Endothelial cell of umbilical vein (primary cell): ENCODE measurements at regions not wholly inside any gene's neighbourhood (a gene's known extent, or its start where the extent isn't known, plus 50 kb on each side); places are given as distances from the start of the nearest gene placed in this dataset.
"Not testable (repeated sequence)": the region's sequence is repeated elsewhere in the genome, so short reads cannot be mapped to it uniquely, and the experiment has no call there.

Experiments used
- BruUV-seq: library from RNA; stranded (reverse); fragments of 400-500 nt; replicated peaks from 2 replicates; lab custom pipeline; 2021; lab: Mats Ljungman, UMichigan
- CTCF ChIA-PET: fragments of 300-600, 350-600 bp; sonication (Branson Sonifier 250); formaldehyde crosslinking; loops from one replicate; lab custom pipeline; 2021; ENCODE audit warnings: antibody characterized with exemption, inconsistent platforms; lab: Charles Lee
- POLR2A ChIA-PET: fragments of 300-600, 350-600 bp; sonication (Branson Sonifier 250); formaldehyde crosslinking; loops from one replicate; lab custom pipeline; 2021; ENCODE audit warnings: antibody characterized with exemption, inconsistent platforms; lab: Charles Lee
- DNase-seq: peaks from one replicate; pipeline ENCODE4 v3.0.0-alpha.2; 2011; ENCODE audit warnings: low read depth, low spot score
- FAIRE-seq: peaks from 2 replicates; lab custom pipeline; 2011; peaks lifted over from hg19 to GRCh38; lab: Jason Lieb, UNC
- H2AFZ ChIP-seq: 2 replicates; pipeline ENCODE4 v1.6.0; 2012; ENCODE audit warnings: low read depth, low read length, control low read depth, inconsistent platforms
- H3K27ac ChIP-seq: 2 replicates; pipeline ENCODE4 v1.5.1; 2011; ENCODE audit warnings: low read depth, mild to moderate bottlenecking, control low read depth, low read length, moderate library complexity; ENCODE audit not compliant: insufficient read depth
- H3K27me3 ChIP-seq, 2 experiments: 2 replicates each; pipeline versions ENCODE4 v1.6.0 to v1.6.1; 2011; ENCODE audit warnings: low read length in 2 of 2, mixed read lengths in 1 of 2; ENCODE audit not compliant: control insufficient read depth in 2 of 2, insufficient read depth in 2 of 2
- H3K36me3 ChIP-seq, 2 experiments: 2 replicates in 1 of 2; 3 replicates in 1 of 2; pipeline ENCODE4 v1.5.1; 2011; ENCODE audit warnings: low read length in 2 of 2, mild to moderate bottlenecking in 1 of 2, moderate library complexity in 1 of 2; ENCODE audit not compliant: control insufficient read depth in 2 of 2, insufficient read depth in 2 of 2; ENCODE audit errors: extremely low read depth in 1 of 2
- H3K4me1 ChIP-seq: 3 replicates; pipeline ENCODE4 v1.5.1; 2011; ENCODE audit warnings: mild to moderate bottlenecking, low read length; ENCODE audit not compliant: control insufficient read depth, insufficient read depth; ENCODE audit errors: extremely low read depth
- H3K4me2 ChIP-seq: 2 replicates; pipeline ENCODE4 v1.6.1; 2011; ENCODE audit warnings: low read length, control low read depth, mixed read lengths; ENCODE audit not compliant: insufficient read depth
- H3K4me3 ChIP-seq, 3 experiments: fragments of 200-600 bp in 1 of 3; sonication (generic), shearing (Covaris generic) in 1 of 3; replicated peaks in 1 of 3; 2 replicates each; pipeline ENCODE4 v1.5.1; 2011 to 2016; ENCODE audit warnings: control low read depth in 3 of 3, low read length in 3 of 3, mild to moderate bottlenecking in 2 of 3, inconsistent platforms in 1 of 3, low read depth in 1 of 3, moderate library complexity in 1 of 3; ENCODE audit not compliant: insufficient read depth in 1 of 3
- H3K79me2 ChIP-seq: 2 replicates; pipeline ENCODE4 v1.6.0; 2012; ENCODE audit warnings: low read length, inconsistent platforms; ENCODE audit not compliant: control insufficient read depth, insufficient read depth
- H3K9ac ChIP-seq: replicated peaks from 2 replicates; pipeline ENCODE3; 2011; ENCODE audit warnings: low read length, control low read depth; ENCODE audit not compliant: insufficient read depth; ENCODE audit errors: extremely low read depth
- H3K9me1 ChIP-seq: replicated peaks from 3 replicates; pipeline ENCODE4 v1.6.0; 2011; ENCODE audit warnings: mild to moderate bottlenecking, low read length; ENCODE audit not compliant: control insufficient read depth, insufficient read depth; ENCODE audit errors: extremely low read depth
- H3K9me3 ChIP-seq: replicated peaks from 2 replicates; pipeline ENCODE4 v1.5.1; 2012; ENCODE audit warnings: low read length, inconsistent platforms; ENCODE audit not compliant: control insufficient read depth, insufficient read depth
- H4K20me1 ChIP-seq: replicated peaks from 2 replicates; pipeline ENCODE3; 2011; ENCODE audit warnings: mild to moderate bottlenecking, low read length; ENCODE audit not compliant: control insufficient read depth, insufficient read depth; ENCODE audit errors: extremely low read depth
- EZH2 ChIP-seq: IDR thresholded peaks from 2 replicates; pipeline ENCODE4 v1.6.1; 2012; ENCODE audit warnings: borderline replicate concordance, low read depth, mild to moderate bottlenecking, moderate library complexity, low read length, inconsistent platforms; ENCODE audit not compliant: severe bottlenecking
- FOS ChIP-seq: IDR thresholded peaks from 2 replicates; pipeline ENCODE4 v1.6.1; 2011; ENCODE audit warnings: mild to moderate bottlenecking, low read length, moderate library complexity, borderline replicate concordance; ENCODE audit not compliant: insufficient read depth
- GATA2 ChIP-seq: IDR thresholded peaks from 2 replicates; pipeline ENCODE4 v1.7.0; 2011; ENCODE audit warnings: low read depth, mild to moderate bottlenecking, moderate library complexity, mixed read lengths, low read length; ENCODE audit not compliant: insufficient read length, insufficient read depth
- JUN ChIP-seq: IDR thresholded peaks from 2 replicates; pipeline ENCODE4 v1.6.1; 2011; ENCODE audit warnings: borderline replicate concordance, low read depth; ENCODE audit not compliant: insufficient read length, insufficient read depth
- MYC ChIP-seq: IDR thresholded peaks from one replicate; pipeline ENCODE4 v1.6.1; 2011; ENCODE audit warnings: mild to moderate bottlenecking, low read depth, low read length
- POLR2A ChIP-seq: IDR thresholded peaks from 2 replicates; pipeline ENCODE4 v1.6.1; 2012; ENCODE audit warnings: low read depth, mild to moderate bottlenecking, control low read depth, low read length
- POLR2AphosphoS5 ChIP-seq: IDR thresholded peaks from 2 replicates; pipeline ENCODE4 v1.6.1; 2012; ENCODE audit warnings: low read depth, mild to moderate bottlenecking, control low read depth, low read length, moderate library complexity; ENCODE audit not compliant: insufficient read depth
- dilution Hi-C: fragments of 300-500 bp; cut with MboI; formaldehyde crosslinking; loops from one replicate; pipeline ENCODE4 v1.15.0; 2019; ENCODE audit warnings: low sequenced_read_pairs; ENCODE audit not compliant: extremely low pct_ligation_motif_present
- intact Hi-C: fragments of 100-400 bp; cut with micrococcal nuclease; formaldehyde crosslinking; loops from one replicate; pipeline ENCODE4 v1.10.0; 2022
- TF ChIP-seq, protein P1 (sequence below), 2 donors: IDR thresholded peaks; 1 replicate in 1 of 2; 2 replicates in 1 of 2; pipeline ENCODE4 v1.5.1; 2011; ENCODE audit warnings: low read length in 2 of 2, mild to moderate bottlenecking in 2 of 2, moderate library complexity in 2 of 2, control low read depth in 1 of 2, inconsistent platforms in 1 of 2, low read depth in 1 of 2; ENCODE audit not compliant: insufficient read depth in 1 of 2; ENCODE audit errors: extremely low read depth in 1 of 2
- TF ChIP-seq, protein P2 (sequence below): IDR thresholded peaks from 2 replicates; pipeline ENCODE4 v1.6.1; 2011; ENCODE audit not compliant: insufficient read depth, insufficient read length

DNA sequence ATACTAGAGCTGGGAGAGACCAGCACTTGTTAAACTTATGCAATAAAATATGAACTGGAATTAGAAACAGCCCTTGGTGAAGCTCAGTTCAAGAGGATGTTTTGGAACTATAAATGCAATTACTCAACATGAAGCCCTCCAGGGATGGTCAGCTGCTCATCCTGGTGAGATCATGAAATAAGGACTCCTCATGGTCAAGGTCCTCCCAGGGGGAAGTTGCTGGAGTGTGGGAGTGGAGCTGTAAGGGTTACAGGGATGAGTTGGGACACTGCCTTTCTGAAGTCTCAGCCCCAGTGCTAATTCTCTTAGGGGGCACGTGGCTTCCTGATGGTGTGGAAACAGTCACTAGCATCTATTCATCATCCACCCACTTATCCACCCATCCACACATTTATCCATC is 301.7 kb upstream of the SFSWAP start:
- no peak for FAIRE-seq
- Histone ChIP-seq H3K4me1 (no peaks in the 10 kb centered on the region), H3K36me3 (no peaks in the 10 kb centered on the region), H3K27me3 (no peaks in the 10 kb centered on the region), H4K20me1 (no peaks in the 10 kb centered on the region), H3K4me3 (no peak overlapping the region), H3K27ac (no peak overlapping the region), H3K9me1 (no peaks in the 10 kb centered on the region), H3K9ac (no peak overlapping the region), H3K9me3 (peaks cover 2% of the 10 kb centered on the region), H3K79me2 (no peaks in the 10 kb centered on the region), H3K4me2 (no peak overlapping the region), H2AFZ (no peak overlapping the region)
- intact Hi-C loops, result no loop called here
- BruUV-seq, result no TSS peak
- ChIA-PET POLR2A (no interaction called here), CTCF (no interaction called here)
- dilution Hi-C loops, result no loop called here
- TF ChIP-seq JUN (no peak), GATA2 (no peak), FOS (no peak), MYC (no peak), EZH2 (no peak), POLR2A (no peak), POLR2AphosphoS5 (no peak)
- TF ChIP-seq, protein P1, sequence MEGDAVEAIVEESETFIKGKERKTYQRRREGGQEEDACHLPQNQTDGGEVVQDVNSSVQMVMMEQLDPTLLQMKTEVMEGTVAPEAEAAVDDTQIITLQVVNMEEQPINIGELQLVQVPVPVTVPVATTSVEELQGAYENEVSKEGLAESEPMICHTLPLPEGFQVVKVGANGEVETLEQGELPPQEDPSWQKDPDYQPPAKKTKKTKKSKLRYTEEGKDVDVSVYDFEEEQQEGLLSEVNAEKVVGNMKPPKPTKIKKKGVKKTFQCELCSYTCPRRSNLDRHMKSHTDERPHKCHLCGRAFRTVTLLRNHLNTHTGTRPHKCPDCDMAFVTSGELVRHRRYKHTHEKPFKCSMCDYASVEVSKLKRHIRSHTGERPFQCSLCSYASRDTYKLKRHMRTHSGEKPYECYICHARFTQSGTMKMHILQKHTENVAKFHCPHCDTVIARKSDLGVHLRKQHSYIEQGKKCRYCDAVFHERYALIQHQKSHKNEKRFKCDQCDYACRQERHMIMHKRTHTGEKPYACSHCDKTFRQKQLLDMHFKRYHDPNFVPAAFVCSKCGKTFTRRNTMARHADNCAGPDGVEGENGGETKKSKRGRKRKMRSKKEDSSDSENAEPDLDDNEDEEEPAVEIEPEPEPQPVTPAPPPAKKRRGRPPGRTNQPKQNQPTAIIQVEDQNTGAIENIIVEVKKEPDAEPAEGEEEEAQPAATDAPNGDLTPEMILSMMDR (IDR thresholded peaks at IDR 0.05; ENCODE audit: extremely low read depth in 1 of 2, insufficient read depth in 1 of 2, low read depth in 1 of 2, low read length in 2 of 2), result no peak
- TF ChIP-seq, protein P2, sequence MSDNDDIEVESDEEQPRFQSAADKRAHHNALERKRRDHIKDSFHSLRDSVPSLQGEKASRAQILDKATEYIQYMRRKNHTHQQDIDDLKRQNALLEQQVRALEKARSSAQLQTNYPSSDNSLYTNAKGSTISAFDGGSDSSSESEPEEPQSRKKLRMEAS, result no peak
- no peak for DNase-seq

DNA sequence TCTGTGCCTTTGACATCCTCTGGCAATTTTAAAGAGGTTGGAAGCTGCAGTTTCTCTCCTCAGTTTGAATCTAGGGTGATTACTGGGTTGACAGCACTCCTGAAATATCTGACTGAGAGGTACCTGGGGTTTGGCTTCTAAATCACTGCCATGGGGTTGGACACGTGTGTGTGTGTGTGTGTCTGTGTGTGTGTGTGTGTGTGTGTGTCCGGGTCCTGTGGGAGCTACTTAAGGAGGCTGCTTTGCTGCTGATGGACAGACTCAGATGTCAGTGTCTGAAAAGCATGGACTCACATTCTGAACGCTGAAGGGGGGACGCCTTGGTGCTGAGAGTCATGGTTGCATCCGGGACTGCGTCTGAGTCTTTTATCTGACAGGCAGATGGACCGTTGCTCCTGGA is 299.1 kb upstream of the SFSWAP start:
- H3K4me3 ChIP-seq, intact Hi-C loops, H3K9me3 ChIP-seq, POLR2A ChIA-PET, H3K79me2 ChIP-seq, H4K20me1 ChIP-seq, H2AFZ ChIP-seq, H3K4me2 ChIP-seq, H3K27me3 ChIP-seq, H3K9ac ChIP-seq, H3K27ac ChIP-seq, H3K36me3 ChIP-seq, H3K9me1 ChIP-seq, DNase-seq, H3K4me1 ChIP-seq, CTCF ChIA-PET, BruUV-seq, FAIRE-seq, dilution Hi-C loops: not testable (repeated sequence)
